Left ventricle myocardium inferior (tissue), 1 donor: ENCODE measurements at regions not wholly inside any gene's neighbourhood (a gene's known extent, or its start where the extent isn't known, plus 50 kb on each side); places are given as distances from the start of the nearest gene placed in this dataset.
"Not testable (repeated sequence)": the region's sequence is repeated elsewhere in the genome, so short reads cannot be mapped to it uniquely, and the experiment has no call there.

Source experiments
- DNase-seq: peaks from one replicate; pipeline ENCODE4 v3.0.0-alpha.2; 2020
- H3K27ac ChIP-seq: fragments of 200-600 bp; replicated peaks from 2 replicates; pipeline ENCODE4 v1.8.0; 2021
- H3K27me3 ChIP-seq: fragments of 200-600 bp; 2 replicates; pipeline ENCODE4 v1.8.0; 2021; ENCODE audit warnings: low read depth
- H3K36me3 ChIP-seq: fragments of 200-600 bp; 2 replicates; pipeline ENCODE4 v1.8.0; 2021
- H3K4me1 ChIP-seq: fragments of 200-600 bp; 2 replicates; pipeline ENCODE4 v1.8.0; 2021
- H3K4me3 ChIP-seq: fragments of 200-600 bp; 2 replicates; pipeline ENCODE4 v1.8.0; 2021; ENCODE audit warnings: mild to moderate bottlenecking, moderate library complexity
- H3K9me3 ChIP-seq: fragments of 200-600 bp; replicated peaks from 2 replicates; pipeline ENCODE4 v1.8.0; 2021
- CTCF ChIP-seq: fragments of 200-600 bp; IDR thresholded peaks from 2 replicates; pipeline ENCODE4 v1.8.0; 2021; ENCODE audit warnings: antibody characterized with exemption, mild to moderate bottlenecking, borderline replicate concordance
- intact Hi-C: fragments of 100-400 bp; cut with micrococcal nuclease; formaldehyde crosslinking; loops from one replicate; pipeline ENCODE4 v1.11.0; 2022
- donor health status: DM: no; HTN: yes; CAD: no; lungs with severe emphysema.

GRCh38 chr1:76725864-76726619 lies 141.2 kb upstream of the ST6GALNAC5 start:
- Histone ChIP-seq H3K4me3 (no peak overlapping the region), H3K9me3 (no peaks in the 10 kb centered on the region), H3K27ac (no peak overlapping the region), H3K36me3 (no peaks in the 10 kb centered on the region), H3K27me3 (no peaks in the 10 kb centered on the region), H3K4me1 (no peaks in the 10 kb centered on the region)
- intact Hi-C loops = no loop called here
- no peak for DNase-seq
- TF ChIP-seq CTCF = no peak

GRCh38 chr1:76727520-76727919 lies 139.8 kb upstream of the ST6GALNAC5 start:
- H3K4me3 ChIP-seq = no peak overlapping the region
- intact Hi-C loops = no loop called here
- no peaks in the 10 kb centered on the region for H3K36me3 ChIP-seq
- H3K4me1 ChIP-seq = no peaks in the 10 kb centered on the region
- H3K9me3 ChIP-seq = no peaks in the 10 kb centered on the region
- no peak for DNase-seq
- no peak overlapping the region for H3K27ac ChIP-seq
- no peaks in the 10 kb centered on the region for H3K27me3 ChIP-seq
- no peak for TF ChIP-seq CTCF

DNA sequence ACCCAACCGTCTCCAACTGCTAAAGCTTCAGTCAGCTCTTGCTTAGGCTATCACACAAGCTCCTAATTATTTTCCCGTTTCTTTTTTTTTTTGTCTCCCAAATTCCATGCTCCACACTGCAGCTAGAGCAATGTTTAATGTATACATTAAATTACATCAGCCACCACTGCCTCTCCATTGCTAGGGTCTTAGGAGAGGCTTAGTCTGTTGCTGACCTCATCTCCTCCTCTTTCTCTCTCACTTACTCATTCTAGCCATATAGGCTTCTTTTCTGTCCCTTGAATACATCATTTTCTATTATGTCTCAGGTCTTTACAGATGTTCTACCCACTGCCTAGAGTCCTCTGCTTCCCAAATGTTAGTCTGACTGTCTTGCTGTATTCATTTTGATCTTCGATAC lies 138.1 kb upstream of the ST6GALNAC5 start:
- no peaks in the 10 kb centered on the region for H3K9me3 ChIP-seq
- no peaks in the 10 kb centered on the region for H3K27me3 ChIP-seq
- H3K36me3 ChIP-seq = no peaks in the 10 kb centered on the region
- no peak overlapping the region for H3K4me3 ChIP-seq
- DNase-seq = no peak
- no peak for TF ChIP-seq CTCF
- intact Hi-C loops = no loop called here
- H3K27ac ChIP-seq = no peak overlapping the region
- no peaks in the 10 kb centered on the region for H3K4me1 ChIP-seq

GRCh38 chr1:76730027-76730426 lies 137.3 kb upstream of the ST6GALNAC5 start:
- TF ChIP-seq CTCF = no peak
- intact Hi-C loops = no loop called here
- Histone ChIP-seq H3K4me1 (no peaks in the 10 kb centered on the region), H3K27me3 (no peaks in the 10 kb centered on the region), H3K36me3 (no peaks in the 10 kb centered on the region), H3K27ac (no peak overlapping the region), H3K4me3 (no peak overlapping the region), H3K9me3 (peaks cover 5% of the 10 kb centered on the region)
- DNase-seq = no peak

DNA sequence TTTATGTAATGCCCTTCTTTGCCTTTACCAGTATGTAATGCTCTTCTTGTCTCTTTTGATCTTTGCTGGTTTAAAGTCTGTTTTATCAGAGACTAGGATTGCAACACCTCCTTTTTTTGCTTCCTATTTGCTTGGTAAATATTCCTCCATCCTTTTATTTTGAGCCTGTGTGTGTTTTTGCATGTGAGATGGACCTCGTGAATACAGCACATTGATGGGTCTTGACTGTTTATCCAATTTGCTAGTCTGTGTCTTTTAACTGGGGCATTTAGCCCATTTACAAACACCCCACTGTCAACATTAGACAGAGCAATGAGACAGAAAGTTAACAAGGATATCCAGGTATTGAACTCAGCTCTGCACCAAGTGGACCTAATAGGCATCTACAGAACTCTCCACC lies 128.9 kb upstream of the ST6GALNAC5 start:
- H3K4me1 ChIP-seq, H3K27ac ChIP-seq, H3K27me3 ChIP-seq, H3K36me3 ChIP-seq, H3K4me3 ChIP-seq, DNase-seq, intact Hi-C loops: not testable (repeated sequence)
- H3K9me3 ChIP-seq = peaks cover 24% of the 10 kb centered on the region

DNA sequence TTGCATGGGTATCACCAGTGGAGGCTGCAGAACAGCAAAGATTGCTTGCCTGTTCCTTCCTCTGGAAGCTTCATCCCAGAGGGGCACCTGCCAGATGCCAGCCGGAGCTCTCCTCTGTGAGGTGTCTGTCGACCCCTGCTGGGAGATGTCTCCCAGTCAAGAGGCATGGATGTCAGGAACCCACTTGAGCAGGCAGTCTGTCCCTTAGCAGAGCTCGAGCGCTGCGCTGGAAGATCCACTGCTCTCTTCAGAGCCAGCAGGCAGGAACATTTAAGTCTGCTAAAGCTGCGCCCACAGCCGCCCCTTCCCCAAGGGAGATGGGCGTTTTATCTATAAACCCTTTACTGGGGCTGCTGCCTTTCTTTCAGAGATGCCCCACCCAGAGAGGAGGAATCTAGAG lies 126.3 kb upstream of the ST6GALNAC5 start:
- H3K4me1 ChIP-seq, H3K4me3 ChIP-seq, H3K27me3 ChIP-seq, intact Hi-C loops, DNase-seq, H3K36me3 ChIP-seq, H3K27ac ChIP-seq: not testable (repeated sequence)
- peaks cover 31% of the 10 kb centered on the region for H3K9me3 ChIP-seq

- no peaks in the 10 kb centered on the region for H3K4me1 ChIP-seq
- no peak for DNase-seq
- no peak overlapping the region for H3K27ac ChIP-seq
- H3K36me3 ChIP-seq = no peaks in the 10 kb centered on the region
- peaks cover 9% of the 10 kb centered on the region for H3K27me3 ChIP-seq
- no peak overlapping the region for H3K4me3 ChIP-seq
- H3K9me3 ChIP-seq = peaks cover 25% of the 10 kb centered on the region
- intact Hi-C loops = no loop called here
- TF ChIP-seq CTCF = no peak
Measured at GRCh38 chr1:76744989-76745388, 122.3 kb upstream of the ST6GALNAC5 start.
